ENCODE measurements at regions not wholly inside any gene's neighbourhood (a gene's known extent, or its start where the extent isn't known, plus 50 kb on each side); places are given as distances from the start of the nearest gene placed in this dataset.

DNA sequence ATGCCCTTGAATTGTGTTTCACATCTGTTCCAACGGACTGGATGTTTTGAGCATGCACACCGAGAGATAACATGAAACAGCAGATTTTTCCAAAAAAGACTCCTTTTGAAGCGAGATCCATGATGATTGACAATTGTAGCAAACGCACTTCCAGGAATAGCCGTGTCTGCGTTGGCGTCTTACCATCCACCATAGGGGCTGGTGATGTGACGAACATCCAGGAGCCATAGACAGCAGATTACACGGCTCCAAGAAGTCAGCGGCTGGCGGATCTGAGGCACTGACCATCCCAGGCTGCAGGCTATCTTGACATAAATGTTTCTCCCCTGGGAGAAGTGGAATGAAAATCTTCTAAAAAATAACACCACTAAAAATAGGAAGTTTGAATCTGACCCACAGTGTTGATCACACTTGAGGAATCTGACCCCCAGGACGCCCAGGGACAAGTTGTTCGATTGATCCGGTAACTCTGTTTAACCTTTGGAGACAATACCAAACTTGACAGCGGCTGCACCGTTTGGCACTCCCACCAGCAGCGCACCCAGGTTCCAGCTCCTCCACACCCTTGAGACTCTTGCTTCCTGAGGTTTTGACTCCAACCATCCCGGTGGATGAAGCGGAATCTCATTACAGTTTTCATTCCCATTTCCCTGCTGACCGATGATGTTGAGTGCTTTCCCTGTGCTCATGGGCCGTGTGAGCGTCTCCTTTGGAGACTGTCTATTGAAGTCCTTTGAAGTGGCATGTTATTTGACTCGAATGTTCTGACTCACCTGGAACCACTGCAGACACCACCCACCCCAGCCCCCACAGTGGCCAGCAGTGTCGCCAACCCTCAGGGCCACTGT is 140.0 kb upstream of the GPC1 start:
- H2BK12ac ChIP-seq (ENCODE audit: low read depth, low read length) = no peak overlapping the region
- H3K14ac ChIP-seq (ENCODE audit: insufficient read length) = no peak overlapping the region
- no peak overlapping the region for H3K4me2 ChIP-seq (ENCODE audit: insufficient read depth in 1 of 2, low read depth in 2 of 2, low read length in 2 of 2)
- no peaks in the 10 kb centered on the region for H4K20me1 ChIP-seq (replicated peaks in 1 of 2; ENCODE audit: control insufficient read depth in 1 of 2, insufficient read depth in 2 of 2, low read length in 2 of 2)
- no peak overlapping the region for H2BK20ac ChIP-seq (ENCODE audit: low read length)
- 91% methylated on average over 22 of the region's 24 CpGs; no CpG with 5 or more reads in 1 of the 2 experiments for WGBS, 2 experiments (ENCODE audit: extremely low coverage in 1 of 2, insufficient coverage in 1 of 2, insufficient read length in 1 of 2, insufficient replicate concordance in 2 of 2, low coverage in 1 of 2, low lambda C conversion rate in 2 of 2, missing lambda C conversion rate in 1 of 2)
- no peak overlapping the region for H2BK15ac ChIP-seq (ENCODE audit: low read length)
- no peak overlapping the region for H3K4ac ChIP-seq (replicated peaks; ENCODE audit: insufficient read length, low read depth, low read length)
- no peak for FAIRE-seq
- H4K8ac ChIP-seq (ENCODE audit: extremely low read depth, insufficient read depth, low read length) = peak overlapping the region; percentile 8; the same call in 1 of the 2 replicates
- ChIA-PET POLR2A (ENCODE audit: partially characterized antibody) (no interaction called here), CTCF (ENCODE audit: partially characterized antibody) (no interaction called here)
- no peak overlapping the region for H2AK5ac ChIP-seq (ENCODE audit: low read depth, low read length)
- H3K4me1 ChIP-seq (replicated peaks in 1 of 4; ENCODE audit: control insufficient read depth in 3 of 4, insufficient read depth in 4 of 4, low read length in 3 of 4) = peaks cover 0 to 14% (median 9%) of the 10 kb centered on the region in 4 experiments; a peak in 5 of 7 replicates
- no peaks in the 10 kb centered on the region for H3K79me1 ChIP-seq (ENCODE audit: low read depth, low read length)
- H2BK5ac ChIP-seq (ENCODE audit: low read depth, low read length) = no peak overlapping the region
- H3K18ac ChIP-seq (ENCODE audit: extremely low read depth, low read length) = no peak overlapping the region
- no peaks in the 10 kb centered on the region for H3K36me3 ChIP-seq (ENCODE audit: control insufficient read depth in 2 of 4, insufficient read depth in 4 of 4, low read length in 3 of 4)
- no peaks in the 10 kb centered on the region for H3K27me3 ChIP-seq (replicated peaks in 1 of 4; ENCODE audit: control insufficient read depth in 3 of 4, extremely low read depth in 1 of 4, insufficient read depth in 3 of 4, low read length in 3 of 4)
- H3K79me2 ChIP-seq (ENCODE audit: control insufficient read depth in 1 of 2, insufficient read depth in 2 of 2, low read length in 2 of 2) = no peaks in the 10 kb centered on the region
- no peak overlapping the region for H3K56ac ChIP-seq (replicated peaks; ENCODE audit: insufficient read length, low read depth, low read length)
- H3K23me2 ChIP-seq (ENCODE audit: low read depth, low read length) = no peaks in the 10 kb centered on the region
- no peak overlapping the region for H2BK120ac ChIP-seq (replicated peaks; ENCODE audit: low read depth, low read length)
- H3K27ac ChIP-seq (ENCODE audit: low read depth, low read length) = no peak overlapping the region
- no peak overlapping the region for H3K9ac ChIP-seq (replicated peaks in 1 of 4; ENCODE audit: extremely low read depth in 1 of 4, low read depth in 3 of 4, low read length in 3 of 4)
- no peak overlapping the region for H4K5ac ChIP-seq (ENCODE audit: insufficient read length, low read depth, low read length)
- H2AFZ ChIP-seq (ENCODE audit: low read length) = no peak overlapping the region
- H3K23ac ChIP-seq (ENCODE audit: insufficient read length) = no peak overlapping the region
- H3K9me3 ChIP-seq (ENCODE audit: insufficient read depth in 2 of 2, low read depth in 1 of 2, low read length in 1 of 2) = no peaks in the 10 kb centered on the region
- no peak overlapping the region for H3K4me3 ChIP-seq (ENCODE audit: extremely low read depth in 1 of 4, insufficient read depth in 2 of 4, low read depth in 3 of 4, low read length in 4 of 4)
- no peak for TF ChIP-seq EGR1 (IDR thresholded peaks at IDR 0.05; ENCODE audit: borderline replicate concordance, low read depth, low read length)
- TF ChIP-seq CTBP2 (IDR thresholded peaks at IDR 0.05; ENCODE audit: borderline replicate concordance, insufficient read depth, insufficient read length, low read length) = no peak
- no peak for TF ChIP-seq POU5F1 (IDR thresholded peaks at IDR 0.05; ENCODE audit: low read depth, low read length)
- TF ChIP-seq EZH2 (IDR thresholded peaks at IDR 0.05; ENCODE audit: low read depth, low read length, severe bottlenecking) = no peak
- no peak for TF ChIP-seq BCL11A (IDR thresholded peaks at IDR 0.05; ENCODE audit: low read depth in 2 of 2, low read length in 2 of 2)
- no peak for TF ChIP-seq RXRA (IDR thresholded peaks at IDR 0.05; ENCODE audit: insufficient read depth, low read depth, low read length)
- TF ChIP-seq ASH2L (IDR thresholded peaks at IDR 0.05; ENCODE audit: low read length) = no peak
- no peak for TF ChIP-seq SAP30 (IDR thresholded peaks at IDR 0.05; ENCODE audit: insufficient read depth, insufficient replicate concordance, low read length)
- TF ChIP-seq CBX8 (IDR thresholded peaks at IDR 0.05; ENCODE audit: borderline replicate concordance, low read depth, low read length) = no peak
- no peak for TF ChIP-seq CEBPB (IDR thresholded peaks at IDR 0.05; ENCODE audit: low read depth, low read length)
- no peak for TF ChIP-seq RAD21 (IDR thresholded peaks at IDR 0.05 in 1 of 2, conservative IDR thresholded peaks at IDR 0.05 in 1 of 2; ENCODE audit: low read depth in 2 of 2, low read length in 2 of 2)
- peak in 1 of 2 experiments; percentile 29 for DNase-seq (ENCODE audit: low read depth in 1 of 2, low spot score in 2 of 2)
- H4K91ac ChIP-seq (replicated peaks; ENCODE audit: insufficient read length, low read length) = no peak overlapping the region

Measured in H1 (cell line).